Kidney epithelial cell (primary cell): ENCODE measurements at regions not wholly inside any gene's neighbourhood (a gene's known extent, or its start where the extent isn't known, plus 50 kb on each side); places are given as distances from the start of the nearest gene placed in this dataset.

Source experiments
- DNase-seq: peaks from one replicate; pipeline ENCODE4 v3.0.0-alpha.2; 2010; ENCODE audit warnings: low read depth
- H3K27me3 ChIP-seq: 2 replicates; pipeline ENCODE4 v1.6.0; 2011; ENCODE audit warnings: low read length; ENCODE audit not compliant: control insufficient read depth, insufficient read depth
- H3K36me3 ChIP-seq: 2 replicates; pipeline ENCODE4 v1.5.1; 2011; ENCODE audit warnings: low read length; ENCODE audit not compliant: control insufficient read depth, insufficient read depth
- H3K4me3 ChIP-seq: 2 replicates; pipeline ENCODE4 v1.5.1; 2011; ENCODE audit warnings: low read depth, mild to moderate bottlenecking, control low read depth, low read length
- TF ChIP-seq, protein P1 (sequence below): IDR thresholded peaks from 2 replicates; pipeline ENCODE4 v1.5.1; 2011; ENCODE audit warnings: mild to moderate bottlenecking, moderate library complexity, low read length, control low read depth, inconsistent platforms; ENCODE audit not compliant: insufficient read depth, poor library complexity, severe bottlenecking

DNA sequence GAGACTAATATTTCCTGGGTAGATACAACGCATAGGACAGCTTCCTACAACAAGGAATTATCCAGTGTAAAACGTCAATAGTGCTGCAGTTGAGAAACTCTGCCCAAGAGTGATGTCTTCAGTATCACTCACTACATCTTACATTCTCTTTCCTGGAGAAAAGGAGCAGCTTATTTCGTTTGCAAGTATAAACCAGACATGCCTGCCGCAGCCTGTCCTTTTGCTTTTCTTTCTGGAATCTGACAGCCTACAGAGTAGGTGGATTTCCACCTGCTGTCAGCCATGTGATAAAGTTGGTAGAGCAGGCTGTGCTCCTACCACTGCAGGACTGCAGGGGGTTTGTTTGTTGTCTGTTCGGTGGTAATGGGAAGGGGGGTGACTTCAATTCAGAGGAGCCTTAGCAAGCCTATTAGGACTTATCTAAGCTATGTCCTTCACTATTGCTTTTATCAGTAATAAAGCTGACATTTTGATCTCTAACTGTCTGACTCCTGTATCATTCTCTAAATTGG, 439.1 kb downstream of the GRB14 start:
- Histone ChIP-seq H3K36me3 (no peaks in the 10 kb centered on the region), H3K27me3 (no peaks in the 10 kb centered on the region), H3K4me3 (no peak overlapping the region)
- TF ChIP-seq, protein P1, sequence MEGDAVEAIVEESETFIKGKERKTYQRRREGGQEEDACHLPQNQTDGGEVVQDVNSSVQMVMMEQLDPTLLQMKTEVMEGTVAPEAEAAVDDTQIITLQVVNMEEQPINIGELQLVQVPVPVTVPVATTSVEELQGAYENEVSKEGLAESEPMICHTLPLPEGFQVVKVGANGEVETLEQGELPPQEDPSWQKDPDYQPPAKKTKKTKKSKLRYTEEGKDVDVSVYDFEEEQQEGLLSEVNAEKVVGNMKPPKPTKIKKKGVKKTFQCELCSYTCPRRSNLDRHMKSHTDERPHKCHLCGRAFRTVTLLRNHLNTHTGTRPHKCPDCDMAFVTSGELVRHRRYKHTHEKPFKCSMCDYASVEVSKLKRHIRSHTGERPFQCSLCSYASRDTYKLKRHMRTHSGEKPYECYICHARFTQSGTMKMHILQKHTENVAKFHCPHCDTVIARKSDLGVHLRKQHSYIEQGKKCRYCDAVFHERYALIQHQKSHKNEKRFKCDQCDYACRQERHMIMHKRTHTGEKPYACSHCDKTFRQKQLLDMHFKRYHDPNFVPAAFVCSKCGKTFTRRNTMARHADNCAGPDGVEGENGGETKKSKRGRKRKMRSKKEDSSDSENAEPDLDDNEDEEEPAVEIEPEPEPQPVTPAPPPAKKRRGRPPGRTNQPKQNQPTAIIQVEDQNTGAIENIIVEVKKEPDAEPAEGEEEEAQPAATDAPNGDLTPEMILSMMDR = no peak
- DNase-seq = no peak

DNA sequence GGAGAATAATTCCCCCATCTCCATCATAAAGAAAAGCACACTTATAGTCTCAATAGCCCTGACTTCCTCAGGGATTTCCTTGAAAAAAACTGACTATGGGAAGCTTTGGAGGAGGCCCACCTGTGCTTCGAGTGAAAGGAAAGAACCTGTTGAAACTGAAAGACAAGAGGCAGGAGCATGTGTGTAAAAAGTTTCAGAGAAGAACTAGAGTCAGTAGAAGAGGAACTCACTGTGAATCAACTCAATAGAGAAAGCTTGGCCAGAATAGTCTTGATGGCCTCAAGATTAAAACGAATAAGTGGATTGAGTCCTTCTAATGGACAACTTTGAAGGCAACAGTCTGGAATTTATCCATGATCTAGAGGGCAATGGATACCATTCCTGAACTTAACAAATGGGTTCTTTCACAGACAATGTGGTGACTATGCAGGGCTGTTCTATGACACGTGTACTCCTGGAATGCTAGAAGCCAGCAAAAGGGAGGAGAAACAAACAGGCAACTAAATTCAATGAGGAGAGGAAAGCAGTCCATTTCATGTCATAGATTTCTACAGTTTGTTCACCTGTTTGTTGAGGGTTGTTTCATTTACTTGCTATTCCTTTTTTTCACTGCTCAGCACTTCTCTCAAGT, 442.3 kb downstream of the GRB14 start:
- Histone ChIP-seq H3K4me3 (no peak overlapping the region), H3K36me3 (no peaks in the 10 kb centered on the region), H3K27me3 (no peaks in the 10 kb centered on the region)
- TF ChIP-seq, protein P1 = no peak
- peak; percentile 25 for DNase-seq

DNA sequence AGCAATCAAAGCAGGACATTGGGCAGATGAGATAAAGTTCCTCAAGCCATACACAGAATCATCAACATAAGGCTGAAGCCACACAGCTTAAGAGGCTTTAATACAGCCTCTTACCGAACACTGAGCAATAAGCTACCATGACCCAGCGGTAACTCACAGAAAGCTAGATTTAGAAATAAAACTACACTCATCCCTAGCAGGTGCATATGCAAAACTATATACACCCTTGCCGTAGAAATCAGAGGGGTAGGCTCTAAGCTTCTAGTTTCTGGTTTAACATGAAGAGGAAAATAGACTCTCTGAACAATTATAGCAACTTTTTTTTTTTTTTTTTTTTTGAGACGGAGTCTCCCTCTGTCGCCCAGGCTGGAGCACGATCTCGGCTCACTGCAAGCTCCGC, 428.8 kb upstream of the FIGN start:
- Histone ChIP-seq H3K27me3 (no peaks in the 10 kb centered on the region), H3K4me3 (no peak overlapping the region), H3K36me3 (no peaks in the 10 kb centered on the region)
- no peak for DNase-seq
- TF ChIP-seq, protein P1 = no peak

DNA sequence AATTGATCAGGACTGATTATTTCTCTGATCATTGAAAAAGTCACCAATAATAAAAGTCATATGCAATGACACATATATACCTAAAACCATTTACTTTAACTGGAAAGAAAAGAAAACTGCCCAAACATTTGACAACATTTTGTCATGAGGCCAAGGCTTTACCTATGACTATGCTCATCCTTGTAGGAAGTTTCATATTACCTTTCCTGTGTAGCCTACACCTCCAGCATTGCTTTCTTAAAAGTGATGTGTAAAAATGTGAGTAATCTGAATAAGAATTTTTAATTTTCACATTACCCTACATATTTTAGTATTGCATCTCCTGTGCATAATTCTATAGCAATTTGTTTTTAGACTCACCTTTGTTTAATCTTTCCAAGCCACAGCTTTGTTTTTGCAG, 419.8 kb upstream of the FIGN start:
- no peak for DNase-seq
- TF ChIP-seq, protein P1 = no peak
- no peaks in the 10 kb centered on the region for H3K36me3 ChIP-seq
- H3K27me3 ChIP-seq = no peaks in the 10 kb centered on the region
- H3K4me3 ChIP-seq = no peak overlapping the region

DNA sequence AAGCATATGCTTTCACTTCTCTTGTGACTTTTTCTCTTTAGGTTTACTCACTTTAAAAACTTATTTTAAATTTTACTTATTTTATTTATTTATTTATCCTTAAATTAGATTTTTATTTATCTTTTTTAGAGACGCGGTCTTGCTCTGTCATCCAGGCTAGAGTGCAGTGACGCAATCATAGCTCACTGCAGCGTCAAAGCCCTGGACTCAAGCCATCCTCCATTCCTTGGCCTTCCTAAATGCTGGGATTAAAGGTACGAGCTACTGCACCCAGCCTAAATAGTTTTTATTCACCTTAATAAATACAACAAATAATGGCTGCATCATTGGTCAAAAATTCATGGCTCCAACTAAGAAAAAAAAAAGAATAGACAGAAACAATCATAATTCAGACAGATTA, 415.7 kb upstream of the FIGN start:
- TF ChIP-seq, protein P1 = no peak
- Histone ChIP-seq H3K27me3 (no peaks in the 10 kb centered on the region), H3K36me3 (no peaks in the 10 kb centered on the region), H3K4me3 (no peak overlapping the region)
- no peak for DNase-seq

DNA sequence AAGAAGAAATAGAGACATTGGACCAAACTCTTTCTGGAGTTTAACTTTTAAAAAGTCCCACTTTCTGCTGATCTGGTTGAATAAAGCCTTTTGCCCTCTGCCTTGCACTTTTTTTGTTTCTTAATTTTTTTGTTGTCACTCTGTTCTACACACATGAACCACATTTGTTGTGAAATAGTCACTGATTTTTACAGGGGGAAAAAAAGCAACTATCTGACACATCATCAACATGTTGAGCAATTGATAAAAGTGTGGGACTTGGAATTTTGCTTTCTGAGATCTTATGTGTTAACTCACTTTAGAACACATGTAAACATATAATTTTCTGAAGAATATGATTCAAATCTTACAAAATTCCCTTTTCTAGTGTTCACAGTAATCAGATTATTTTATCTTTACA, 414.8 kb upstream of the FIGN start:
- TF ChIP-seq, protein P1 = no peak
- Histone ChIP-seq H3K27me3 (no peaks in the 10 kb centered on the region), H3K4me3 (no peak overlapping the region), H3K36me3 (no peaks in the 10 kb centered on the region)
- DNase-seq = no peak
